ENCODE measurements at regions not wholly inside any gene's neighbourhood (a gene's known extent, or its start where the extent isn't known, plus 50 kb on each side); places are given as distances from the start of the nearest gene placed in this dataset.
A peak's percentile ranks its signal among the peaks of the same experiment; 100 is the strongest.

DNA sequence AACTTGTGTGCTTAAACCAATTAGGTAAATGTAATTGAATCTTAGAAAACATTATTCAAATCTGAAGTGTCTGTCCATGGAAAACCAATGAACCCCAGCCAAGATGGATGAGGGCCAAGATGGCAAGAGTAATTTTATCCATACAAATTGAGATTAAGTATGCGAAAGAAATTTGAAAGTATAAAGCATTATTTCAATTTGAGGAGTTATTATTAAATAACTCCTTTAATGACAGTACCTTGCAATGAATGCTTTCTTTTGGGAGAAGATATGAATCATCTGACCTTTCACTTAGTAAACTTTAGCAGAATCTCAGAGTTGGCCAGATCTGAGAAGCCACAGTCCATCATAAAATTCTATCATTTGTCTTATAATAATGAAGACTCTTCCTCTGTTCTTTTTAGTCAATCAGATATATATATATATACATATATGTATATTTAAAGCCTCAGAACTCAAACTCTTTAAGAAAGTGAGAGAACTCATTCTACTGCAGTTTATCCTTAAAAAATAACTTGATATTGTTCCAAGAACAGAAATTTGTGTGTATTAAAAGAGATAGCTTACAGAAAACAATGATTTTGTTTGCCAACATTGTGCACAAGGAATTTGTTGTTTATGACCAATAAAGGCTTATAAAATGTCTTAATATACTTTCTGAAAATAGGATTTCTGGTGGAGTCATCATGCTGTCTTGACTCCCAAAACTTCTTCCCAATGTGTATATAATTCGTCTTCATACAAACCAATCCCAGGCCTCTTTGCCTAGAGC, 434.8 kb upstream of the THBS1 start (continued):
- TF ChIP-seq RXRA (IDR thresholded peaks at IDR 0.05; ENCODE audit: borderline replicate concordance, low read depth) = peak; percentile 85
- TF ChIP-seq MXI1 (IDR thresholded peaks at IDR 0.05; ENCODE audit: low read depth, low read length) = no peak
- no peak for TF ChIP-seq RFX5 (IDR thresholded peaks at IDR 0.05; ENCODE audit: low read length)
- TF ChIP-seq, protein P1, sequence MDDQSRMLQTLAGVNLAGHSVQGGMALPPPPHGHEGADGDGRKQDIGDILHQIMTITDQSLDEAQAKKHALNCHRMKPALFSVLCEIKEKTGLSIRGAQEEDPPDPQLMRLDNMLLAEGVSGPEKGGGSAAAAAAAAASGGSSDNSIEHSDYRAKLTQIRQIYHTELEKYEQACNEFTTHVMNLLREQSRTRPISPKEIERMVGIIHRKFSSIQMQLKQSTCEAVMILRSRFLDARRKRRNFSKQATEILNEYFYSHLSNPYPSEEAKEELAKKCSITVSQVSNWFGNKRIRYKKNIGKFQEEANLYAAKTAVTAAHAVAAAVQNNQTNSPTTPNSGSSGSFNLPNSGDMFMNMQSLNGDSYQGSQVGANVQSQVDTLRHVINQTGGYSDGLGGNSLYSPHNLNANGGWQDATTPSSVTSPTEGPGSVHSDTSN (IDR thresholded peaks at IDR 0.05) = peak; percentile 72
- peak; percentile 66; the same call in 1 of the 2 replicates for TF ChIP-seq TCF12 (IDR thresholded peaks at IDR 0.05)
- no peak for TF ChIP-seq TAF1 (IDR thresholded peaks at IDR 0.05; ENCODE audit: borderline replicate concordance, low read depth, low read length)
- TF ChIP-seq FOSL2 (IDR thresholded peaks at IDR 0.05; ENCODE audit: borderline replicate concordance, low read depth) = peak; percentile 51; the same call in 1 of the 2 replicates
- peak; percentile 64 for TF ChIP-seq JUND (IDR thresholded peaks at IDR 0.05)
- 0 out of 2 replicates have a peak, but pooled peaks have one; percentile 48 for TF ChIP-seq FOXM1 (IDR thresholded peaks at IDR 0.05; ENCODE audit: low read depth)
- TF ChIP-seq, protein P2, sequence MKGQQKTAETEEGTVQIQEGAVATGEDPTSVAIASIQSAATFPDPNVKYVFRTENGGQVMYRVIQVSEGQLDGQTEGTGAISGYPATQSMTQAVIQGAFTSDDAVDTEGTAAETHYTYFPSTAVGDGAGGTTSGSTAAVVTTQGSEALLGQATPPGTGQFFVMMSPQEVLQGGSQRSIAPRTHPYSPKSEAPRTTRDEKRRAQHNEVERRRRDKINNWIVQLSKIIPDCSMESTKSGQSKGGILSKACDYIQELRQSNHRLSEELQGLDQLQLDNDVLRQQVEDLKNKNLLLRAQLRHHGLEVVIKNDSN (IDR thresholded peaks at IDR 0.05; ENCODE audit: borderline replicate concordance, low read depth) = no peak
- TF ChIP-seq, protein P3, sequence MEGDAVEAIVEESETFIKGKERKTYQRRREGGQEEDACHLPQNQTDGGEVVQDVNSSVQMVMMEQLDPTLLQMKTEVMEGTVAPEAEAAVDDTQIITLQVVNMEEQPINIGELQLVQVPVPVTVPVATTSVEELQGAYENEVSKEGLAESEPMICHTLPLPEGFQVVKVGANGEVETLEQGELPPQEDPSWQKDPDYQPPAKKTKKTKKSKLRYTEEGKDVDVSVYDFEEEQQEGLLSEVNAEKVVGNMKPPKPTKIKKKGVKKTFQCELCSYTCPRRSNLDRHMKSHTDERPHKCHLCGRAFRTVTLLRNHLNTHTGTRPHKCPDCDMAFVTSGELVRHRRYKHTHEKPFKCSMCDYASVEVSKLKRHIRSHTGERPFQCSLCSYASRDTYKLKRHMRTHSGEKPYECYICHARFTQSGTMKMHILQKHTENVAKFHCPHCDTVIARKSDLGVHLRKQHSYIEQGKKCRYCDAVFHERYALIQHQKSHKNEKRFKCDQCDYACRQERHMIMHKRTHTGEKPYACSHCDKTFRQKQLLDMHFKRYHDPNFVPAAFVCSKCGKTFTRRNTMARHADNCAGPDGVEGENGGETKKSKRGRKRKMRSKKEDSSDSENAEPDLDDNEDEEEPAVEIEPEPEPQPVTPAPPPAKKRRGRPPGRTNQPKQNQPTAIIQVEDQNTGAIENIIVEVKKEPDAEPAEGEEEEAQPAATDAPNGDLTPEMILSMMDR (IDR thresholded peaks at IDR 0.05) = no peak
- TF ChIP-seq, protein P4, sequence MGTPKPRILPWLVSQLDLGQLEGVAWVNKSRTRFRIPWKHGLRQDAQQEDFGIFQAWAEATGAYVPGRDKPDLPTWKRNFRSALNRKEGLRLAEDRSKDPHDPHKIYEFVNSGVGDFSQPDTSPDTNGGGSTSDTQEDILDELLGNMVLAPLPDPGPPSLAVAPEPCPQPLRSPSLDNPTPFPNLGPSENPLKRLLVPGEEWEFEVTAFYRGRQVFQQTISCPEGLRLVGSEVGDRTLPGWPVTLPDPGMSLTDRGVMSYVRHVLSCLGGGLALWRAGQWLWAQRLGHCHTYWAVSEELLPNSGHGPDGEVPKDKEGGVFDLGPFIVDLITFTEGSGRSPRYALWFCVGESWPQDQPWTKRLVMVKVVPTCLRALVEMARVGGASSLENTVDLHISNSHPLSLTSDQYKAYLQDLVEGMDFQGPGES (IDR thresholded peaks at IDR 0.05; ENCODE audit: low read depth, low read length) = no peak

DNA sequence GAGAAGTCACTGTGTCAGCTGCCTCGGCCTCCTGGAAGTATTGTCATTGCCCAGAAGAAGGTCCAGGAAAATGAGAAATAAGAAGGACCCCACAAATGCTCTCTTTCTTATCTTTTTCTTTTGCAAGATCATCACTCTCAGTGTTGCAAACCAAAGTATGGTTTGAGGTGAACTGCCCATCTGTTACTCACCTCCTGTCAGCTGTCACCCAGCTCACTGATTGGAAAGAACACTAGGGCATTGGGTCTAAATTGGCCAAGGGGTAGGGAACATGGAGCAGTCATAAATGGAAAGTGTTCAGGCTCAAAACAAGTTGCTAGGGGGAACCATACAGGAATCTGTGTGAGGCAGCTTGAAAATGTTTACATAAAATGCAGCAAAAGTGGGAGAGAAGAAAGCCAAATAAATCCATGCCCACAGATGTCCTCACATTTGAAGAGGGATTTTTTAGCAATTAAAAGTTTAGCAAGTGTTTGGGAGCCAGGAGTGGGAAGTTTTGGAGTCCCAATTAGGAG, 431.2 kb upstream of the THBS1 start:
- H3K9me2 ChIP-seq = no peaks in the 10 kb centered on the region
- no peaks in the 10 kb centered on the region for H3K36me3 ChIP-seq (replicated peaks in 1 of 2; ENCODE audit: control insufficient read depth in 1 of 2, insufficient read depth in 2 of 2, low read length in 1 of 2)
- peaks cover 17% of the 10 kb centered on the region for H3F3A ChIP-seq (replicated peaks; ENCODE audit: insufficient read depth)
- no peak overlapping the region for H3K4me3 ChIP-seq (ENCODE audit: low read depth in 2 of 2, low read length in 1 of 2)
- no peak overlapping the region for H2AFZ ChIP-seq (ENCODE audit: low read depth)
- DNase-seq = no peak
- WGBS (ENCODE audit: low lambda C conversion rate) = 94% methylated on average over 1 of the region's 1 CpG
- H3K79me2 ChIP-seq (ENCODE audit: insufficient read depth) = no peaks in the 10 kb centered on the region
- H3K4me1 ChIP-seq (ENCODE audit: control insufficient read depth in 1 of 2, insufficient read depth in 2 of 2, low read depth in 1 of 2, low read length in 1 of 2) = peaks cover 0 to 11% of the 10 kb centered on the region in 2 experiments; a peak in 2 of 4 replicates
- no peak overlapping the region for H3K27ac ChIP-seq (ENCODE audit: low read depth in 2 of 2, low read length in 1 of 2)
- no peak overlapping the region for H3K9ac ChIP-seq
- ChIA-PET CTCF (interaction anchor here (1.5 kb wide), 1 partner anchor 18 kb away, joined by 3 read pairs; no protein-coding TSS in a partner anchor), POLR2A (no interaction called here)
- no peak overlapping the region for H3K4me2 ChIP-seq
- H3K9me3 ChIP-seq = no peaks in the 10 kb centered on the region
- H4K20me1 ChIP-seq (ENCODE audit: insufficient read depth) = no peaks in the 10 kb centered on the region
- H3K27me3 ChIP-seq (ENCODE audit: insufficient read depth) = no peaks in the 10 kb centered on the region
- TF ChIP-seq, protein P5, sequence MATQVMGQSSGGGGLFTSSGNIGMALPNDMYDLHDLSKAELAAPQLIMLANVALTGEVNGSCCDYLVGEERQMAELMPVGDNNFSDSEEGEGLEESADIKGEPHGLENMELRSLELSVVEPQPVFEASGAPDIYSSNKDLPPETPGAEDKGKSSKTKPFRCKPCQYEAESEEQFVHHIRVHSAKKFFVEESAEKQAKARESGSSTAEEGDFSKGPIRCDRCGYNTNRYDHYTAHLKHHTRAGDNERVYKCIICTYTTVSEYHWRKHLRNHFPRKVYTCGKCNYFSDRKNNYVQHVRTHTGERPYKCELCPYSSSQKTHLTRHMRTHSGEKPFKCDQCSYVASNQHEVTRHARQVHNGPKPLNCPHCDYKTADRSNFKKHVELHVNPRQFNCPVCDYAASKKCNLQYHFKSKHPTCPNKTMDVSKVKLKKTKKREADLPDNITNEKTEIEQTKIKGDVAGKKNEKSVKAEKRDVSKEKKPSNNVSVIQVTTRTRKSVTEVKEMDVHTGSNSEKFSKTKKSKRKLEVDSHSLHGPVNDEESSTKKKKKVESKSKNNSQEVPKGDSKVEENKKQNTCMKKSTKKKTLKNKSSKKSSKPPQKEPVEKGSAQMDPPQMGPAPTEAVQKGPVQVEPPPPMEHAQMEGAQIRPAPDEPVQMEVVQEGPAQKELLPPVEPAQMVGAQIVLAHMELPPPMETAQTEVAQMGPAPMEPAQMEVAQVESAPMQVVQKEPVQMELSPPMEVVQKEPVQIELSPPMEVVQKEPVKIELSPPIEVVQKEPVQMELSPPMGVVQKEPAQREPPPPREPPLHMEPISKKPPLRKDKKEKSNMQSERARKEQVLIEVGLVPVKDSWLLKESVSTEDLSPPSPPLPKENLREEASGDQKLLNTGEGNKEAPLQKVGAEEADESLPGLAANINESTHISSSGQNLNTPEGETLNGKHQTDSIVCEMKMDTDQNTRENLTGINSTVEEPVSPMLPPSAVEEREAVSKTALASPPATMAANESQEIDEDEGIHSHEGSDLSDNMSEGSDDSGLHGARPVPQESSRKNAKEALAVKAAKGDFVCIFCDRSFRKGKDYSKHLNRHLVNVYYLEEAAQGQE (IDR thresholded peaks at IDR 0.05; ENCODE audit: low read depth, low read length) = no peak
- no peak for TF ChIP-seq TEAD4 (IDR thresholded peaks at IDR 0.05; ENCODE audit: borderline replicate concordance, insufficient read depth)
- TF ChIP-seq, protein P4 (IDR thresholded peaks at IDR 0.05; ENCODE audit: low read depth, low read length) = no peak
- TF ChIP-seq NRF1 (IDR thresholded peaks at IDR 0.05; ENCODE audit: low read depth, low read length) = no peak
- TF ChIP-seq, protein P6, sequence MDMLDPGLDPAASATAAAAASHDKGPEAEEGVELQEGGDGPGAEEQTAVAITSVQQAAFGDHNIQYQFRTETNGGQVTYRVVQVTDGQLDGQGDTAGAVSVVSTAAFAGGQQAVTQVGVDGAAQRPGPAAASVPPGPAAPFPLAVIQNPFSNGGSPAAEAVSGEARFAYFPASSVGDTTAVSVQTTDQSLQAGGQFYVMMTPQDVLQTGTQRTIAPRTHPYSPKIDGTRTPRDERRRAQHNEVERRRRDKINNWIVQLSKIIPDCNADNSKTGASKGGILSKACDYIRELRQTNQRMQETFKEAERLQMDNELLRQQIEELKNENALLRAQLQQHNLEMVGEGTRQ (IDR thresholded peaks at IDR 0.05; ENCODE audit: borderline replicate concordance, low read depth, low read length) = no peak
- TF ChIP-seq, protein P1 (IDR thresholded peaks at IDR 0.05) = no peak

All from SK-N-SH (cell line).